PC-3 (cell line): ENCODE measurements at regions not wholly inside any gene's neighbourhood (a gene's known extent, or its start where the extent isn't known, plus 50 kb on each side); places are given as distances from the start of the nearest gene placed in this dataset.

Experiments
- CTCF ChIP-seq: fragments of 300-600 bp; sonication (generic); conservative IDR thresholded peaks from 2 replicates; pipeline ENCODE4 v1.5.1; 2017; ENCODE audit warnings: antibody characterized with exemption, low read depth, mild to moderate bottlenecking, low read length
- EZH2phosphoT487 ChIP-seq: fragments of 300-600 bp; sonication (generic); IDR thresholded peaks from 2 replicates; pipeline ENCODE4 v1.6.1; 2018; ENCODE audit warnings: mild to moderate bottlenecking, antibody characterized with exemption, low read length, borderline replicate concordance

GRCh38 chrX:45815441-45815840 is 614.8 kb upstream of the DIPK2B start:
- no peak for TF ChIP-seq EZH2phosphoT487
- no peak for TF ChIP-seq CTCF
